H1 (cell line): ENCODE measurements at regions not wholly inside any gene's neighbourhood (a gene's known extent, or its start where the extent isn't known, plus 50 kb on each side); places are given as distances from the start of the nearest gene placed in this dataset.

Source experiments
- CTCF ChIA-PET: fragments of 300-600 bp; sonication (Branson Sonifier 250); formaldehyde crosslinking; loops from one replicate; lab custom pipeline; 2021; ENCODE audit not compliant: partially characterized antibody; lab: Charles Lee
- POLR2A ChIA-PET: fragments of 300-600 bp; sonication (Branson Sonifier 250); formaldehyde crosslinking; loops from one replicate; lab custom pipeline; 2021; ENCODE audit warnings: inconsistent platforms; ENCODE audit not compliant: partially characterized antibody; lab: Charles Lee
- DNase-seq, 2 experiments: peaks; one replicate each; pipeline versions ENCODE4 v3.0.0 to v3.0.0-alpha.2; 2010 to 2022; ENCODE audit warnings: low spot score in 2 of 2, low read depth in 1 of 2, mixed read lengths in 1 of 2
- FAIRE-seq: peaks from 2 replicates; lab custom pipeline; 2011; peaks lifted over from hg19 to GRCh38; lab: Jason Lieb, UNC
- H2AFZ ChIP-seq: 2 replicates; pipeline ENCODE4 v1.8.1; 2012; ENCODE audit warnings: low read length, inconsistent platforms
- H2AK5ac ChIP-seq: 2 replicates; pipeline ENCODE4 v1.6.1; 2013; ENCODE audit warnings: low read depth, low read length
- H2BK120ac ChIP-seq: replicated peaks from 2 replicates; pipeline ENCODE3; 2013; ENCODE audit warnings: low read depth, low read length, inconsistent platforms
- H2BK12ac ChIP-seq: 2 replicates; pipeline ENCODE4 v1.6.1; 2013; ENCODE audit warnings: low read depth, low read length
- H2BK15ac ChIP-seq: 2 replicates; pipeline ENCODE4 v1.6.1; 2013; ENCODE audit warnings: low read length
- H2BK20ac ChIP-seq: 2 replicates; pipeline ENCODE4 v1.6.1; 2013; ENCODE audit warnings: low read length
- H2BK5ac ChIP-seq: 2 replicates; pipeline ENCODE4 v1.6.1; 2013; ENCODE audit warnings: low read depth, low read length
- H3K14ac ChIP-seq: 2 replicates; pipeline ENCODE4 v1.6.1; 2013; ENCODE audit warnings: inconsistent platforms; ENCODE audit not compliant: insufficient read length
- H3K18ac ChIP-seq: 2 replicates; pipeline ENCODE4 v1.6.1; 2013; ENCODE audit warnings: low read length; ENCODE audit errors: extremely low read depth
- H3K23ac ChIP-seq: 2 replicates; pipeline ENCODE4 v1.6.1; 2013; ENCODE audit warnings: inconsistent platforms; ENCODE audit not compliant: insufficient read length
- H3K23me2 ChIP-seq: 2 replicates; pipeline ENCODE4 v1.6.1; 2013; ENCODE audit warnings: low read depth, low read length
- H3K27ac ChIP-seq: 2 replicates; pipeline ENCODE4 v1.6.1; 2011; ENCODE audit warnings: low read depth, low read length, inconsistent platforms
- H3K27me3 ChIP-seq, 4 experiments: replicated peaks in 1 of 4; 1 replicate in 1 of 4; 2 replicates in 3 of 4; pipeline versions ENCODE4 v1.6.1 to v1.8.1; 2011 to 2013; ENCODE audit warnings: low read length in 3 of 4, mild to moderate bottlenecking in 3 of 4, inconsistent platforms in 2 of 4, mixed read lengths in 2 of 4, moderate library complexity in 1 of 4; ENCODE audit not compliant: control insufficient read depth in 3 of 4, insufficient read depth in 3 of 4; ENCODE audit errors: extremely low read depth in 1 of 4
- H3K36me3 ChIP-seq, 4 experiments: 2 replicates each; pipeline versions ENCODE4 v1.6.1 to v1.8.1; 2011 to 2013; ENCODE audit warnings: mild to moderate bottlenecking in 4 of 4, low read length in 3 of 4, moderate library complexity in 2 of 4, control low read depth in 1 of 4, inconsistent platforms in 1 of 4; ENCODE audit not compliant: insufficient read depth in 4 of 4, control insufficient read depth in 2 of 4
- H3K4ac ChIP-seq: replicated peaks from 2 replicates; pipeline ENCODE3; 2013; ENCODE audit warnings: low read length, low read depth, mixed read lengths, inconsistent platforms; ENCODE audit not compliant: insufficient read length
- H3K4me1 ChIP-seq, 4 experiments: replicated peaks in 1 of 4; 1 replicate in 1 of 4; 2 replicates in 3 of 4; pipeline versions ENCODE4 v1.6.1 to v1.8.1; 2011 to 2013; ENCODE audit warnings: low read length in 3 of 4, inconsistent platforms in 2 of 4, mixed read lengths in 1 of 4; ENCODE audit not compliant: insufficient read depth in 4 of 4, control insufficient read depth in 3 of 4
- H3K4me2 ChIP-seq, 2 experiments: 2 replicates each; pipeline versions ENCODE4 v1.6.1 to v1.8.1; 2011 to 2013; ENCODE audit warnings: low read depth in 2 of 2, low read length in 2 of 2, control low read depth in 1 of 2, inconsistent platforms in 1 of 2, mild to moderate bottlenecking in 1 of 2; ENCODE audit not compliant: insufficient read depth in 1 of 2
- H3K4me3 ChIP-seq, 4 experiments: fragments of 200-600, 300-600 bp in 1 of 4; sonication (generic), shearing (Covaris generic), sonication (Bioruptor Twin) in 1 of 4; 2 replicates each; pipeline versions ENCODE4 v1.5.1 to v1.8.1; 2011 to 2016; ENCODE audit warnings: low read length in 4 of 4, low read depth in 3 of 4, control low read depth in 2 of 4, inconsistent platforms in 2 of 4, mild to moderate bottlenecking in 2 of 4, mixed read lengths in 1 of 4, moderate library complexity in 1 of 4; ENCODE audit not compliant: insufficient read depth in 2 of 4; ENCODE audit errors: extremely low read depth in 1 of 4
- H3K56ac ChIP-seq: replicated peaks from 2 replicates; pipeline ENCODE3; 2013; ENCODE audit warnings: low read depth, mild to moderate bottlenecking, mixed read lengths, low read length, inconsistent platforms; ENCODE audit not compliant: insufficient read length
- H3K79me1 ChIP-seq: 2 replicates; pipeline ENCODE4 v1.6.1; 2013; ENCODE audit warnings: low read depth, low read length, control low read depth
- H3K79me2 ChIP-seq, 2 experiments: 2 replicates each; pipeline versions ENCODE4 v1.6.1 to v1.8.1; 2012 to 2013; ENCODE audit warnings: low read length in 2 of 2, mild to moderate bottlenecking in 2 of 2, inconsistent platforms in 1 of 2; ENCODE audit not compliant: insufficient read depth in 2 of 2, control insufficient read depth in 1 of 2
- H3K9ac ChIP-seq, 4 experiments: replicated peaks in 1 of 4; 1 replicate in 1 of 4; 2 replicates in 3 of 4; pipeline versions ENCODE4 v1.6.1 to v1.8.1; 2011 to 2013; ENCODE audit warnings: low read depth in 3 of 4, low read length in 3 of 4, control low read depth in 2 of 4, mild to moderate bottlenecking in 2 of 4, moderate library complexity in 2 of 4, inconsistent platforms in 1 of 4; ENCODE audit errors: extremely low read depth in 1 of 4
- H3K9me3 ChIP-seq, 2 experiments: 2 replicates each; pipeline versions ENCODE4 v1.6.1 to v1.8.1; 2012 to 2013; ENCODE audit warnings: mild to moderate bottlenecking in 2 of 2, moderate library complexity in 2 of 2, control low read depth in 1 of 2, inconsistent platforms in 1 of 2, low read depth in 1 of 2, low read length in 1 of 2, mixed read lengths in 1 of 2; ENCODE audit not compliant: insufficient read depth in 2 of 2
- H4K20me1 ChIP-seq, 2 experiments: replicated peaks in 1 of 2; 2 replicates each; pipeline versions ENCODE3 to v1.8.1; 2011 to 2013; ENCODE audit warnings: inconsistent platforms in 2 of 2, low read length in 2 of 2, mild to moderate bottlenecking in 1 of 2; ENCODE audit not compliant: insufficient read depth in 2 of 2, control insufficient read depth in 1 of 2
- H4K5ac ChIP-seq: 2 replicates; pipeline ENCODE4 v1.6.1; 2013; ENCODE audit warnings: low read length, low read depth, mixed read lengths, inconsistent platforms; ENCODE audit not compliant: insufficient read length
- H4K8ac ChIP-seq: 2 replicates; pipeline ENCODE4 v1.8.0; 2013; ENCODE audit warnings: mild to moderate bottlenecking, moderate library complexity, low read length, inconsistent platforms; ENCODE audit not compliant: insufficient read depth; ENCODE audit errors: extremely low read depth
- H4K91ac ChIP-seq: replicated peaks from 2 replicates; pipeline ENCODE3; 2013; ENCODE audit warnings: low read length, mixed read lengths, inconsistent platforms; ENCODE audit not compliant: insufficient read length
- EP300 ChIP-seq, 2 experiments: IDR thresholded peaks; 1 replicate in 1 of 2; 2 replicates in 1 of 2; pipeline ENCODE4 v1.6.1; 2011 to 2012; ENCODE audit warnings: low read depth in 2 of 2, low read length in 2 of 2, mild to moderate bottlenecking in 2 of 2, borderline replicate concordance in 1 of 2, inconsistent platforms in 1 of 2, moderate library complexity in 1 of 2
- MAX ChIP-seq: IDR thresholded peaks from 2 replicates; pipeline ENCODE4 v1.6.1; 2012; ENCODE audit warnings: inconsistent platforms
- WGBS, 2 experiments: shearing (Covaris generic) in 1 of 2; methylation state at CpG; one replicate each; pipeline versions ENCODE4 v1.1.6 to v1.1.7; 2013 to 2015; ENCODE audit warnings: low lambda C conversion rate in 2 of 2, mixed read lengths in 2 of 2, inconsistent platforms in 1 of 2, low coverage in 1 of 2, missing lambda C conversion rate in 1 of 2; ENCODE audit not compliant: insufficient replicate concordance in 2 of 2, insufficient coverage in 1 of 2, insufficient read length in 1 of 2; ENCODE audit errors: extremely low coverage in 1 of 2, missing lambda C conversion rate in 1 of 2; 5-methylcytosine and 5-hydroxymethylcytosine counted together

- DNase-seq (no peak), FAIRE-seq (no peak)
- Histone ChIP-seq H4K8ac (no peak overlapping the region), H2BK120ac (no peak overlapping the region), H3K56ac (no peak overlapping the region), H3K27me3 (no peaks in the 10 kb centered on the region), H2BK20ac (no peak overlapping the region), H3K79me1 (no peaks in the 10 kb centered on the region), H4K91ac (no peak overlapping the region), H2BK12ac (no peak overlapping the region), H3K23me2 (no peaks in the 10 kb centered on the region), H3K36me3 (no peaks in the 10 kb centered on the region), H2AFZ (no peak overlapping the region), H3K14ac (no peak overlapping the region), H3K4ac (no peak overlapping the region), H3K4me2 (no peak overlapping the region), H3K18ac (no peak overlapping the region), H3K79me2 (no peaks in the 10 kb centered on the region), H3K27ac (no peak overlapping the region), H3K9ac (no peak overlapping the region), H2AK5ac (no peak overlapping the region), H2BK15ac (no peak overlapping the region), H3K23ac (no peak overlapping the region), H3K4me3 (no peak overlapping the region), H3K9me3 (no peaks in the 10 kb centered on the region), H4K5ac (no peak overlapping the region), H3K4me1 (no peaks in the 10 kb centered on the region), H4K20me1 (no peaks in the 10 kb centered on the region), H2BK5ac (no peak overlapping the region)
- TF ChIP-seq EP300 (IDR thresholded peaks at IDR 0.05; ENCODE audit: borderline replicate concordance in 1 of 2, low read depth in 2 of 2, low read length in 2 of 2), result no peak
- TF ChIP-seq MAX, result no peak
- WGBS, 2 experiments, result 83% methylated on average over 3 of the region's 3 CpGs; no CpG with 5 or more reads in 1 of the 2 experiments
- CTCF ChIA-PET, result interaction anchor here (2.3 kb wide), 1 partner anchor 10 kb away, joined by 6 read pairs; no protein-coding TSS in a partner anchor
- POLR2A ChIA-PET, result no interaction called here
Observed at GRCh38 chr6:156161471-156161870, 615.7 kb upstream of the ARID1B start.
